HCT116 (cell line): ENCODE measurements at regions not wholly inside any gene's neighbourhood (a gene's known extent, or its start where the extent isn't known, plus 50 kb on each side); places are given as distances from the start of the nearest gene placed in this dataset.

Experiments used
- ATAC-seq: fragments of 200-7000 bp; cut with Tn5 transposase; 2 replicates; pipeline ENCODE4 v1.9.1; 2020; ENCODE audit warnings: mild to moderate bottlenecking, moderate library complexity
- BruUV-seq: library from RNA; stranded (reverse); fragments of 400-500 nt; replicated peaks from 2 replicates; lab custom pipeline; 2021; lab: Mats Ljungman, UMichigan
- CTCF ChIA-PET: fragments of 300-600 bp; sonication (Branson Sonifier 250); formaldehyde crosslinking; loops from one replicate; lab custom pipeline; 2021; ENCODE audit warnings: antibody characterized with exemption; lab: Charles Lee
- POLR2A ChIA-PET: fragments of 300-600, 350-600 bp; sonication (Branson Sonifier 250); formaldehyde crosslinking; loops from one replicate; lab custom pipeline; 2021; ENCODE audit warnings: antibody characterized with exemption; lab: Charles Lee
- RAD21 ChIA-PET, 2 experiments: fragments of 300-600 bp; sonication (Branson Sonifier 250); formaldehyde crosslinking; loops; one replicate each; lab custom pipeline; 2023; ENCODE audit warnings: low total read pairs in 2 of 2; ENCODE audit not compliant: uncharacterized antibody in 2 of 2, unreplicated experiment in 2 of 2, low non-redundant PET in 1 of 2; lab: Charles Lee
- DNase-seq: peaks from one replicate; pipeline ENCODE4 v3.0.0-alpha.2; 2010; ENCODE audit warnings: low read depth, low spot score
- H2AFZ ChIP-seq: fragments of 200-600 bp; shearing (Covaris generic), sonication (generic); 2 replicates; pipeline ENCODE4 v1.6.1; 2017; ENCODE audit warnings: low read depth, mixed run types, mixed read lengths, antibody characterized with exemption, low read length; ENCODE audit not compliant: poor library complexity, severe bottlenecking
- H3K27ac ChIP-seq: 2 replicates; pipeline ENCODE4 v1.5.1; 2012; ENCODE audit warnings: low read depth, low read length
- H3K27me3 ChIP-seq: fragments of 200-600 bp; sonication (generic); 2 replicates; pipeline ENCODE4 v1.6.1; 2016; ENCODE audit warnings: mixed run types, low read length, mixed read lengths; ENCODE audit not compliant: insufficient read depth
- H3K36me3 ChIP-seq, 2 experiments: fragments of 200-500 bp in 1 of 2; fragments of 200-600 bp in 1 of 2; sonication (Bioruptor generic) in 1 of 2; sonication (generic) in 1 of 2; 2 replicates each; pipeline versions ENCODE4 v1.5.1 to v1.6.1; 2014 to 2016; ENCODE audit warnings: low read length in 2 of 2, inconsistent platforms in 1 of 2, mixed read lengths in 1 of 2, mixed run types in 1 of 2; ENCODE audit not compliant: insufficient read depth in 2 of 2, control insufficient read depth in 1 of 2
- H3K4me1 ChIP-seq, 2 experiments: fragments of 200-600 bp in 1 of 2; sonication (generic) in 1 of 2; 2 replicates each; pipeline versions ENCODE4 v1.5.1 to v1.6.1; 2012 to 2017; ENCODE audit warnings: low read length in 2 of 2, inconsistent platforms in 1 of 2, mild to moderate bottlenecking in 1 of 2, mixed read lengths in 1 of 2, mixed run types in 1 of 2, moderate library complexity in 1 of 2; ENCODE audit not compliant: insufficient read depth in 2 of 2, control insufficient read depth in 1 of 2
- H3K4me2 ChIP-seq: fragments of 200-600 bp; sonication (generic); 2 replicates; pipeline ENCODE4 v1.6.1; 2017; ENCODE audit warnings: mixed run types, low read length, mixed read lengths
- H3K4me3 ChIP-seq, 2 experiments: fragments of 200-600 bp in 1 of 2; sonication (generic) in 1 of 2; replicated peaks in 1 of 2; 2 replicates each; pipeline ENCODE4 v1.5.1; 2011 to 2016; ENCODE audit warnings: low read length in 2 of 2, control low read depth in 1 of 2, low read depth in 1 of 2, mild to moderate bottlenecking in 1 of 2, mixed read lengths in 1 of 2, mixed run types in 1 of 2
- H3K79me2 ChIP-seq: fragments of 200-600 bp; sonication (generic); 2 replicates; pipeline ENCODE4 v1.6.1; 2017; ENCODE audit warnings: mild to moderate bottlenecking, mixed run types, low read length, moderate library complexity, mixed read lengths; ENCODE audit not compliant: insufficient read depth
- H3K9ac ChIP-seq: fragments of 200-600 bp; sonication (generic); 2 replicates; pipeline ENCODE4 v1.6.1; 2016; ENCODE audit warnings: low read length, mixed read lengths
- H3K9me2 ChIP-seq: fragments of 200-600 bp; sonication (generic), shearing (Covaris generic); 2 replicates; pipeline ENCODE4 v1.6.1; 2017; ENCODE audit warnings: mixed run types, mild to moderate bottlenecking, moderate library complexity; ENCODE audit not compliant: insufficient read depth
- H3K9me3 ChIP-seq, 2 experiments: fragments of 200-500 bp in 1 of 2; fragments of 200-600 bp in 1 of 2; sonication (Bioruptor generic) in 1 of 2; sonication (generic) in 1 of 2; 2 replicates each; pipeline ENCODE4 v1.6.1; 2014 to 2017; ENCODE audit warnings: low read length in 2 of 2, mixed read lengths in 2 of 2, inconsistent platforms in 1 of 2, low read depth in 1 of 2, mild to moderate bottlenecking in 1 of 2, mixed run types in 1 of 2, moderate library complexity in 1 of 2; ENCODE audit not compliant: control insufficient read depth in 1 of 2, insufficient read depth in 1 of 2
- H4K20me1 ChIP-seq: fragments of 200-600 bp; sonication (generic), shearing (Covaris generic); 2 replicates; pipeline ENCODE4 v1.6.1; 2017; ENCODE audit warnings: mixed run types, mild to moderate bottlenecking, moderate library complexity; ENCODE audit not compliant: insufficient read depth
- CBX3 ChIP-seq: IDR thresholded peaks from 2 replicates; pipeline ENCODE4 v1.6.1; 2012; ENCODE audit warnings: low read depth
- CEBPB ChIP-seq: IDR thresholded peaks from 2 replicates; pipeline ENCODE4 v1.6.1; 2012; ENCODE audit warnings: low read depth
- CTCF ChIP-seq, 3 experiments: fragments of 200-600 bp in 1 of 3; sonication (generic) in 1 of 3; IDR thresholded peaks in 2 of 3; conservative IDR thresholded peaks in 1 of 3; 2 replicates each; pipeline ENCODE4 v1.5.1; 2012 to 2017; ENCODE audit warnings: low read depth in 2 of 3, low read length in 2 of 3, antibody characterized with exemption in 1 of 3, borderline replicate concordance in 1 of 3, control low read depth in 1 of 3, mild to moderate bottlenecking in 1 of 3, mixed read lengths in 1 of 3, mixed run types in 1 of 3, moderate library complexity in 1 of 3; ENCODE audit not compliant: insufficient read depth in 1 of 3
- EGR1 ChIP-seq: IDR thresholded peaks from 2 replicates; pipeline ENCODE4 v1.6.1; 2012; ENCODE audit warnings: low read depth
- EZH2 ChIP-seq: fragments of 200-600 bp; sonication (generic); IDR thresholded peaks from 2 replicates; pipeline ENCODE4 v1.6.1; 2017; ENCODE audit warnings: antibody characterized with exemption, mixed run types
- EZH2phosphoT487 ChIP-seq: fragments of 200-600 bp; IDR thresholded peaks from 2 replicates; pipeline ENCODE4 v1.6.1; 2018; ENCODE audit warnings: antibody characterized with exemption, borderline replicate concordance
- FOSL1 ChIP-seq: IDR thresholded peaks from 2 replicates; pipeline ENCODE4 v1.6.1; 2012; ENCODE audit warnings: low read depth
- JUND ChIP-seq: IDR thresholded peaks from 2 replicates; pipeline ENCODE4 v1.6.1; 2012
- POLR2A ChIP-seq: IDR thresholded peaks from 2 replicates; pipeline ENCODE4 v1.7.0; 2011; ENCODE audit warnings: borderline replicate concordance; ENCODE audit not compliant: insufficient read depth, insufficient read length; ENCODE audit errors: extremely low read depth
- POLR2AphosphoS5 ChIP-seq: IDR thresholded peaks from 2 replicates; pipeline ENCODE4 v1.6.1; 2011; ENCODE audit warnings: mild to moderate bottlenecking, low read depth, low read length, moderate library complexity
- RAD21 ChIP-seq: IDR thresholded peaks from 2 replicates; pipeline ENCODE4 v1.6.1; 2012; ENCODE audit warnings: low read depth, mild to moderate bottlenecking
- SIN3A ChIP-seq: IDR thresholded peaks from 2 replicates; pipeline ENCODE4 v1.6.1; 2012; ENCODE audit warnings: low read depth
- SP1 ChIP-seq: IDR thresholded peaks from 2 replicates; pipeline ENCODE4 v1.6.1; 2012; ENCODE audit warnings: low read depth
- SRF ChIP-seq: IDR thresholded peaks from 2 replicates; pipeline ENCODE4 v1.6.1; 2012; ENCODE audit warnings: low read depth
- TCF7L2 ChIP-seq: IDR thresholded peaks from 2 replicates; pipeline ENCODE4 v1.7.0; 2011; ENCODE audit warnings: borderline replicate concordance, inconsistent platforms; ENCODE audit not compliant: insufficient read depth, insufficient read length; ENCODE audit errors: extremely low read depth
- ZFX ChIP-seq: fragments of 450-650 bp; IDR thresholded peaks from 2 replicates; pipeline ENCODE4 v1.6.1; 2017
- ZNF274 ChIP-seq: fragments of 200-500 bp; sonication (Bioruptor generic); IDR thresholded peaks from 2 replicates; pipeline ENCODE4 v1.6.1; 2014; ENCODE audit warnings: mild to moderate bottlenecking, low read depth, low read length, inconsistent platforms
- intact Hi-C: fragments of 100-400 bp; cut with micrococcal nuclease; formaldehyde crosslinking; loops from 2 replicates; pipeline ENCODE4 v1.10.0; 2022
- TF ChIP-seq, protein P1 (sequence below): IDR thresholded peaks from 2 replicates; pipeline ENCODE4 v1.6.1; 2012; ENCODE audit warnings: low read depth
- TF ChIP-seq, protein P2 (sequence below): IDR thresholded peaks from 2 replicates; pipeline ENCODE4 v1.6.1; 2011; ENCODE audit warnings: mild to moderate bottlenecking, low read length, moderate library complexity; ENCODE audit not compliant: insufficient replicate concordance; ENCODE audit errors: extremely low read depth

- ChIA-PET POLR2A (no interaction called here), CTCF (no interaction called here), RAD21 (no interaction called here)
- H3K9ac ChIP-seq: no peak overlapping the region
- H3K27ac ChIP-seq: no peak overlapping the region
- no peak overlapping the region for H3K4me3 ChIP-seq
- BruUV-seq: no TSS peak
- no peak for DNase-seq
- no peaks in the 10 kb centered on the region for H3K4me1 ChIP-seq
- intact Hi-C loops: no loop called here
- TF ChIP-seq POLR2A: no peak
- TF ChIP-seq, protein P1, sequence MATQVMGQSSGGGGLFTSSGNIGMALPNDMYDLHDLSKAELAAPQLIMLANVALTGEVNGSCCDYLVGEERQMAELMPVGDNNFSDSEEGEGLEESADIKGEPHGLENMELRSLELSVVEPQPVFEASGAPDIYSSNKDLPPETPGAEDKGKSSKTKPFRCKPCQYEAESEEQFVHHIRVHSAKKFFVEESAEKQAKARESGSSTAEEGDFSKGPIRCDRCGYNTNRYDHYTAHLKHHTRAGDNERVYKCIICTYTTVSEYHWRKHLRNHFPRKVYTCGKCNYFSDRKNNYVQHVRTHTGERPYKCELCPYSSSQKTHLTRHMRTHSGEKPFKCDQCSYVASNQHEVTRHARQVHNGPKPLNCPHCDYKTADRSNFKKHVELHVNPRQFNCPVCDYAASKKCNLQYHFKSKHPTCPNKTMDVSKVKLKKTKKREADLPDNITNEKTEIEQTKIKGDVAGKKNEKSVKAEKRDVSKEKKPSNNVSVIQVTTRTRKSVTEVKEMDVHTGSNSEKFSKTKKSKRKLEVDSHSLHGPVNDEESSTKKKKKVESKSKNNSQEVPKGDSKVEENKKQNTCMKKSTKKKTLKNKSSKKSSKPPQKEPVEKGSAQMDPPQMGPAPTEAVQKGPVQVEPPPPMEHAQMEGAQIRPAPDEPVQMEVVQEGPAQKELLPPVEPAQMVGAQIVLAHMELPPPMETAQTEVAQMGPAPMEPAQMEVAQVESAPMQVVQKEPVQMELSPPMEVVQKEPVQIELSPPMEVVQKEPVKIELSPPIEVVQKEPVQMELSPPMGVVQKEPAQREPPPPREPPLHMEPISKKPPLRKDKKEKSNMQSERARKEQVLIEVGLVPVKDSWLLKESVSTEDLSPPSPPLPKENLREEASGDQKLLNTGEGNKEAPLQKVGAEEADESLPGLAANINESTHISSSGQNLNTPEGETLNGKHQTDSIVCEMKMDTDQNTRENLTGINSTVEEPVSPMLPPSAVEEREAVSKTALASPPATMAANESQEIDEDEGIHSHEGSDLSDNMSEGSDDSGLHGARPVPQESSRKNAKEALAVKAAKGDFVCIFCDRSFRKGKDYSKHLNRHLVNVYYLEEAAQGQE: no peak
- TF ChIP-seq SRF: no peak
- no peak for TF ChIP-seq SP1
- no peak for TF ChIP-seq ZFX
- no peak for TF ChIP-seq EZH2
- no peak for TF ChIP-seq JUND
- TF ChIP-seq TCF7L2: no peak
- TF ChIP-seq POLR2AphosphoS5: no peak
- TF ChIP-seq EZH2phosphoT487: no peak
- no peak for TF ChIP-seq ZNF274
- no peak for TF ChIP-seq CEBPB
- TF ChIP-seq CBX3: no peak
- no peak for TF ChIP-seq FOSL1
- TF ChIP-seq, protein P2, sequence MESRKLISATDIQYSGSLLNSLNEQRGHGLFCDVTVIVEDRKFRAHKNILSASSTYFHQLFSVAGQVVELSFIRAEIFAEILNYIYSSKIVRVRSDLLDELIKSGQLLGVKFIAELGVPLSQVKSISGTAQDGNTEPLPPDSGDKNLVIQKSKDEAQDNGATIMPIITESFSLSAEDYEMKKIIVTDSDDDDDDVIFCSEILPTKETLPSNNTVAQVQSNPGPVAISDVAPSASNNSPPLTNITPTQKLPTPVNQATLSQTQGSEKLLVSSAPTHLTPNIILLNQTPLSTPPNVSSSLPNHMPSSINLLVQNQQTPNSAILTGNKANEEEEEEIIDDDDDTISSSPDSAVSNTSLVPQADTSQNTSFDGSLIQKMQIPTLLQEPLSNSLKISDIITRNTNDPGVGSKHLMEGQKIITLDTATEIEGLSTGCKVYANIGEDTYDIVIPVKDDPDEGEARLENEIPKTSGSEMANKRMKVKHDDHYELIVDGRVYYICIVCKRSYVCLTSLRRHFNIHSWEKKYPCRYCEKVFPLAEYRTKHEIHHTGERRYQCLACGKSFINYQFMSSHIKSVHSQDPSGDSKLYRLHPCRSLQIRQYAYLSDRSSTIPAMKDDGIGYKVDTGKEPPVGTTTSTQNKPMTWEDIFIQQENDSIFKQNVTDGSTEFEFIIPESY: no peak
- no peak for TF ChIP-seq EGR1
- no peak for TF ChIP-seq SIN3A
- TF ChIP-seq CTCF (IDR thresholded peaks at IDR 0.05 in 2 of 3, conservative IDR thresholded peaks at IDR 0.05 in 1 of 3; ENCODE audit: borderline replicate concordance in 1 of 3, insufficient read depth in 1 of 3, low read depth in 2 of 3, low read length in 2 of 3): no peak
- TF ChIP-seq RAD21: no peak
- H3K9me2 ChIP-seq: no peaks in the 10 kb centered on the region
- H3K4me2 ChIP-seq: no peak overlapping the region
- H2AFZ ChIP-seq: no peak overlapping the region
- H3K79me2 ChIP-seq: no peaks in the 10 kb centered on the region
- no peaks in the 10 kb centered on the region for H3K9me3 ChIP-seq
- H3K27me3 ChIP-seq: peaks cover 5% of the 10 kb centered on the region; the same call in 1 of the 2 replicates
- ATAC-seq: no peak
- no peaks in the 10 kb centered on the region for H3K36me3 ChIP-seq
- no peaks in the 10 kb centered on the region for H4K20me1 ChIP-seq
Measured at GRCh38 chr21:38639571-38640354, 141.5 kb upstream of the ERG start.
